ENCODE measurements at regions not wholly inside any gene's neighbourhood (a gene's known extent, or its start where the extent isn't known, plus 50 kb on each side); places are given as distances from the start of the nearest gene placed in this dataset.
A peak's percentile ranks its signal among the peaks of the same experiment; 100 is the strongest.

DNA sequence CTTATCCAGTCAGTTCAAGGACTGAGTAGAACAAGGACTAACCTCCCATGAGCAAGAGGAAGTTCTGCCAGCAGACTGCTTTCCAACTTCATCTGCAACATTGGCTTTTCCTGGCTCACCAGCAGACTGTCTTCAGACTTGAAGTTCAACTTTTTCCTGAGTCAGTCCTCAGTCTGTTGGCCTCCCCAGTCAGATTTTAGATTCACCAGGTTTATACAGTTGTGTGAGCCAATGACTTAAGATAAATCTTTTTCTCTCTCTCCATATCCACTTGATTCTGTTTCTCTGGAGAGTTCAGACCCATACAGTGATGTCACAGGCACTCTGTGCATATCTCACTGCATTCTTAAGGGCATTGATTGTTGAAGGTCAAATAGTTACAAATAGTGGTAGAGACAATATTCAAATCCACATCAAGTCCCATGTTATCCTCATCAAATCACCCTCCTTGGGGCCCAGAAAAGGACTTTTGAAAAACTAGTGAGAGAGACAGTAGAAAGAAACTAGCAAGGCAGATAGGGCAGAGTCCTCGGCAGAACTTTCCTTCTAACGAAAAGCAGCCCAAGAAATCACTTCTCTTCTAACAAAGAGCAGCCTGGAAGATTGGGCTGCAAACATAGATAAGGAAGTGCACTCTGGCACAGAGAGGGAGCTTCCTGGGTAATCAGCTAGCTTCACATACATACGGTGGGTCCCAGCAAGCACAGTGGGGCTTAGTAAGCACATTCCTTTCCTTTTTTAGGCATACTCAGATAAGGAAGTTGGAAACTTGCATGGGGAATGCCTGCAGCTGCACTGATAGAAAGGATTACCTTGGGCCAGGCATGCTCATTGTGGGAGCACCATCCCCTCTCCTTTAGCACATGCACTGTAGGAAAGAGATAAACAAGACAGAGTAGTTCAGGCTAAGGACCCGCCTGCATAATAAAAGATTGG lies 132.3 kb upstream of the FAM20A start:
- Histone ChIP-seq H3K27ac (peak overlapping the region; percentile 66 to 87), H3K27me3 (no peaks in the 10 kb centered on the region), H3K4me1 (peaks cover 55% of the 10 kb centered on the region), H3K9me3 (no peaks in the 10 kb centered on the region), H3K4me3 (no peak overlapping the region), H3K36me3 (ENCODE audit: low read depth, missing control alignments) (no peaks in the 10 kb centered on the region)
- TF ChIP-seq, protein P1, sequence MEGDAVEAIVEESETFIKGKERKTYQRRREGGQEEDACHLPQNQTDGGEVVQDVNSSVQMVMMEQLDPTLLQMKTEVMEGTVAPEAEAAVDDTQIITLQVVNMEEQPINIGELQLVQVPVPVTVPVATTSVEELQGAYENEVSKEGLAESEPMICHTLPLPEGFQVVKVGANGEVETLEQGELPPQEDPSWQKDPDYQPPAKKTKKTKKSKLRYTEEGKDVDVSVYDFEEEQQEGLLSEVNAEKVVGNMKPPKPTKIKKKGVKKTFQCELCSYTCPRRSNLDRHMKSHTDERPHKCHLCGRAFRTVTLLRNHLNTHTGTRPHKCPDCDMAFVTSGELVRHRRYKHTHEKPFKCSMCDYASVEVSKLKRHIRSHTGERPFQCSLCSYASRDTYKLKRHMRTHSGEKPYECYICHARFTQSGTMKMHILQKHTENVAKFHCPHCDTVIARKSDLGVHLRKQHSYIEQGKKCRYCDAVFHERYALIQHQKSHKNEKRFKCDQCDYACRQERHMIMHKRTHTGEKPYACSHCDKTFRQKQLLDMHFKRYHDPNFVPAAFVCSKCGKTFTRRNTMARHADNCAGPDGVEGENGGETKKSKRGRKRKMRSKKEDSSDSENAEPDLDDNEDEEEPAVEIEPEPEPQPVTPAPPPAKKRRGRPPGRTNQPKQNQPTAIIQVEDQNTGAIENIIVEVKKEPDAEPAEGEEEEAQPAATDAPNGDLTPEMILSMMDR (IDR thresholded peaks at IDR 0.05), result no peak
- no peak for TF ChIP-seq POLR2A (IDR thresholded peaks at IDR 0.05)
- peak; percentile 81 for DNase-seq
- intact Hi-C loops (cut with DNase I; ENCODE audit: low total_unique reads), result no loop called here
- 22 to 28% methylated on average over 4 of the region's 4 CpGs for WGBS, 2 donors

DNA sequence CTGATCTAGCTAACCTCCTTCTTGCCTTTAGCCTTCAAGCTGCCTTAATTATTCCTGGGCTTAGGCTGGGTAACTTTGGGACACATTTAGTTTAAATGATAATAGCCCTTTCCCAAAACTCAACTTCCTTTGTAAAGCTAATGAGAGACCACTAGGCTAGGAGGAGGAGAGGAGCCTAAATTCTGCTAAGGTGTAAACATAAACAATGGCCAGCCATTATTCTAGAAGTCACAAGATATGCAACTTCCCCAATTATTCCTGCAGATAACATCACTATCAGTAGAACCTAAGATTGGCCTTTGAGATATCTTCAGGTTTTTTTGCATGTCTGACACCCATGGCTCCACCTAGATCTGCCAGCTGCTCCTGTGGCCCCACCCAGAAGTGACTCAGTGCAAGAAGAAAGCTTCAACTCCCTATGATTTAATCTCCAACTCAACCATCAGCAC lies 131.2 kb upstream of the FAM20A start:
- TF ChIP-seq, protein P1 (IDR thresholded peaks at IDR 0.05), result no peak
- no peak for TF ChIP-seq POLR2A (IDR thresholded peaks at IDR 0.05)
- Histone ChIP-seq H3K27me3 (no peaks in the 10 kb centered on the region), H3K9me3 (no peaks in the 10 kb centered on the region), H3K4me3 (no peak overlapping the region), H3K27ac (peak overlapping the region; percentile 66 to 87), H3K4me1 (peaks cover 46% of the 10 kb centered on the region), H3K36me3 (ENCODE audit: low read depth, missing control alignments) (no peaks in the 10 kb centered on the region)
- intact Hi-C loops (cut with DNase I; ENCODE audit: low total_unique reads), result no loop called here
- DNase-seq, result no peak

DNA sequence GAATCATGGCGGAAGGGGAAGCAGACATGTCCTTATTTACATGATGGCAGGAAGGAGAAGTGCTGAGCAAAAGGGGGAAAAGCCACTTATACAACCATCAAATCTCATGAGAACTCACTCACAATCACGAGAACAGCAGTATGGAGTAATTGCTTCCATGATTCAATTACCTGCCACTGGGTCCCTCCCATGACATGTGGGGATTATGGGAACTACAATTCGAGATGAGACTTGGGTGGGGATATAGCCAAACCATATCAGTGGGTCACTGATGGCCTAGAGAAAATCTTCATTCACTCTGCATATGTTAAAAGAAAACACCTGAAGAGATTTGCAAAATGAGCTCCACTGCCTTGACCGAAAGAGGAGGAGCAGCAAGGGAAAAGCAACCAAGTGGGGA lies 130.3 kb upstream of the FAM20A start:
- H3K36me3 ChIP-seq (ENCODE audit: low read depth, missing control alignments), result no peaks in the 10 kb centered on the region
- peaks cover 43% of the 10 kb centered on the region for H3K4me1 ChIP-seq
- 58 to 65% methylated on average over 4 of the region's 4 CpGs for WGBS, 2 donors
- no peak overlapping the region for H3K4me3 ChIP-seq
- H3K27ac ChIP-seq, result peak overlapping the region in 1 of 2 donors; percentile 87
- H3K9me3 ChIP-seq, result no peaks in the 10 kb centered on the region
- H3K27me3 ChIP-seq, result no peaks in the 10 kb centered on the region
- TF ChIP-seq, protein P1 (IDR thresholded peaks at IDR 0.05), result no peak
- no peak for TF ChIP-seq POLR2A (IDR thresholded peaks at IDR 0.05)
- DNase-seq, result no peak
- intact Hi-C loops (cut with DNase I; ENCODE audit: low total_unique reads), result no loop called here

DNA sequence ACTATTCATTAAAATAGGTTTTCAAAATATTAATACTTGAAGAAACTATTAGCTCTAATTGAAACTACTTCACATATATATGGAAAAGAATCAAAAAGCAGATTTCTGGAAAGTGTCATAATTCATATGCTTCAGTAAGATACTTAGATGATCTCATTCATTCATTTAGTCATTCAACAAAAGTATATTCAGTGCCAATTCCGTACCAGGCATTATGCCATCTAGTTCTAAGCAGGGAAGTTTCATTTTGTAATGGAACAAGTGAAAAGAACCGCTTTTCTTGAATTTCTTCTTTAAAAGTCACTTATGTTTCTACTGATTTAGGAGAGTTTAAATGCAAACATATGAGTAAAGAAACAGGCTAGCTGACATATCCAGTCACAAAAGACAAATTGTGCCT lies 118.3 kb upstream of the FAM20A start:
- H3K27me3 ChIP-seq, result no peaks in the 10 kb centered on the region
- no peak overlapping the region for H3K27ac ChIP-seq
- H3K4me1 ChIP-seq, result peaks cover 3% of the 10 kb centered on the region
- DNase-seq, result no peak
- no peaks in the 10 kb centered on the region for H3K36me3 ChIP-seq (ENCODE audit: low read depth, missing control alignments)
- H3K9me3 ChIP-seq, result no peaks in the 10 kb centered on the region
- intact Hi-C loops (cut with DNase I; ENCODE audit: low total_unique reads), result no loop called here
- 80 to 89% methylated on average over 2 of the region's 2 CpGs for whole genome bisulfite sequencing, 2 donors
- H3K4me3 ChIP-seq, result no peak overlapping the region
- TF ChIP-seq POLR2A (IDR thresholded peaks at IDR 0.05), result no peak
- TF ChIP-seq, protein P1 (IDR thresholded peaks at IDR 0.05), result no peak

All from testis (tissue), 2 donors.